ENCODE measurements at regions not wholly inside any gene's neighbourhood (a gene's known extent, or its start where the extent isn't known, plus 50 kb on each side); places are given as distances from the start of the nearest gene placed in this dataset.

DNA sequence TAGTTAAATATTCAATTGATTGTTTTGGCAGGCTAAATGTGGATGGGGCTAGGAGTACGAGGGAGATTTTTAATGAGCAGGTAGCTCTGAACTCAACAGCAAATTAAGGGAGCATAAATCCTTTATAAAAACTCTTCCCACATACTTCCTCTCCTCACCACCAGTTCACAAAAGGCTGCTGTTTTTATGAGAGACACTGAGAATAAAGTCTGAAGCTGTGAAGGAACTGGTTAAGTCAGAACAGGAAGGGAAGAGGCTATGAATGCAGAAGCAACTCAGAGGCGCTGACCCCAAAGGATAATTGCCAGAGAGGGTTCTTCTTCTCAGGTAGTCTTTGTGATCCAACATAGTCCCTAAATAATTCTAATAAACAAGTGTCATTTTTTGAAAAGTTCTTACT is 406.1 kb downstream of the GPM6A start:
- TF ChIP-seq CTCF (IDR thresholded peaks at IDR 0.05): no peak
- TF ChIP-seq POLR2A (IDR thresholded peaks at IDR 0.05): no peak
